Activated CD8-positive, alpha-beta memory T cell treated with anti-CD3 and anti-CD28 coated beads, Interleukin-2, amount 10 ng/mL, durations not matched to agents 7 days and 5 days (primary cell): ENCODE measurements at regions not wholly inside any gene's neighbourhood (a gene's known extent, or its start where the extent isn't known, plus 50 kb on each side); places are given as distances from the start of the nearest gene placed in this dataset.
"Not testable (repeated sequence)": the region's sequence is repeated elsewhere in the genome, so short reads cannot be mapped to it uniquely, and the experiment has no call there.

Experiments
- ATAC-seq: fragments of 150-1000 bp; cut with Tn5 transposase; one replicate; pipeline ENCODE4 v1.10.0; 2021; ENCODE audit warnings: moderate library complexity
- CTCF ChIA-PET: fragments of 350-600 bp; sonication (Branson Sonifier 250); formaldehyde crosslinking; loops from one replicate; lab custom pipeline; 2021; ENCODE audit warnings: antibody characterized with exemption; lab: Charles Lee
- DNase-seq: peaks from one replicate; pipeline ENCODE4 v3.0.0-alpha.2; 2020
- H3K27ac Mint-ChIP-seq: one replicate; pipeline ENCODE4 v1.8.0; 2021; ENCODE audit warnings: mild to moderate bottlenecking, mixed read lengths
- H3K27me3 Mint-ChIP-seq: one replicate; pipeline ENCODE4 v1.8.0; 2021; ENCODE audit warnings: mixed read lengths
- H3K36me3 Mint-ChIP-seq: one replicate; pipeline ENCODE4 v1.8.0; 2021; ENCODE audit warnings: mild to moderate bottlenecking, mixed read lengths
- H3K4me1 Mint-ChIP-seq: one replicate; pipeline ENCODE4 v1.8.0; 2021; ENCODE audit warnings: mixed read lengths
- H3K4me3 Mint-ChIP-seq: one replicate; pipeline ENCODE4 v1.8.0; 2021; ENCODE audit warnings: mild to moderate bottlenecking, moderate library complexity, mixed read lengths
- H3K9me3 Mint-ChIP-seq: one replicate; pipeline ENCODE4 v1.8.0; 2022; ENCODE audit warnings: low read depth, mixed read lengths

DNA sequence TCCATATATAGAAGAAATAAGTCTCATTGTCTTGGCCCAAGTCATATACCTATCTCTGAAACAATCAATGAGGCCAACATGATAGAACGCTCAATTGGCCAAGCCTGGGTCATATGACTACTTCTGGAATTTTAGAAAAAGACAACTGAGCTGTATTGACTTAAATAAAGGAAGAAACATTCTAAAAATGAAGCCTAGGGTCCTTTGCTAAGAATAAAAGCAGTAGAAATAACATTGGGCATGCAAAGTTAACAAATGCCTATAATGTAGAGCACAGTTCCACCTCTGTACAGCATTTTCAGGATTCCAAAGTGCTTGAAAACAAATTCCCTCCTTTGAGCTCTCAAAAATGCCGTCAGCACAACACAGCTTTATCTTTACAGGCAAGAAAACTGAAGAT is 391.8 kb downstream of the PRELID2 start:
- no peaks in the 10 kb centered on the region for H3K36me3 Mint-ChIP-seq
- no peaks in the 10 kb centered on the region for H3K27me3 Mint-ChIP-seq
- peaks cover 11% of the 10 kb centered on the region for H3K9me3 Mint-ChIP-seq
- DNase-seq, result no peak
- no peaks in the 10 kb centered on the region for H3K4me1 Mint-ChIP-seq
- H3K27ac Mint-ChIP-seq, result no peak overlapping the region
- ATAC-seq, result no peak
- CTCF ChIA-PET, result no interaction called here
- no peak overlapping the region for H3K4me3 Mint-ChIP-seq

DNA sequence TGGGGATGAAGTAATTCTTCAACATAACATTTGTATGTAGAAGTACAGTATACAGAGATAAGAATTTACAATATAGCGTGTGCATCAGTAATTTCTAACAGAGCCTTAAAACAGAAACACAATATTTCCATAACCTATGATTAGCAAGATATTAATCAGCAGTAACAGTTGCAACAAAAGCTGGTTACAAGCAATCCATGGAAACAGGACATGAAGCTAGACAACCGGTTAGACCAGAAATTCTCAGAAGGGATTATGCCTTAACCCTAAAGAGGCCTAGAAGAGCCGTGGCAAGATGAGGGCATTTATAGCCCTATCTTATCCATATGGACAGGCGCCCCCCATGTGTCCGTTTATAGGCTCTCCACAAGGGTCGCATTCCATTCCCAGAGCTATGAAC is 392.5 kb downstream of the PRELID2 start:
- H3K36me3 Mint-ChIP-seq, H3K27ac Mint-ChIP-seq, ATAC-seq, H3K27me3 Mint-ChIP-seq, DNase-seq, CTCF ChIA-PET, H3K4me1 Mint-ChIP-seq, H3K4me3 Mint-ChIP-seq: not testable (repeated sequence)
- peaks cover 11% of the 10 kb centered on the region for H3K9me3 Mint-ChIP-seq

DNA sequence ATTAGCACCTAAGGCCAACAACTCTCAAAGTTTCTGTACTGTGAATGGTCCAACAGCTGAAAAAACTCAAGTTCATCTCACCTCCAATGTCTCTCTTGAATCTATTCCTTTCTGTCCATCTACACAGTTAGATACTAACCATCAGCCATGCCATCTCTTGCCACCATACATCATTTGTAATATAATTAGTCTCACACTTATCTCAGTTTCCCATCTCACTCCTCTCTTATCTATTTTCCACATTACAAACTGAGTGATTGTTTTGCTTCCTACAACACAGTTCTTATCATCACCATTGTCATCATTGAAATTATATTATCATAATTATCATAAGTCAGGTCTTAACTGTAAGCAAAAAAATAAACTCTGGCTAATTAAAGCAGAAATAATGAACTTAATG is 393.9 kb downstream of the PRELID2 start:
- CTCF ChIA-PET, result no interaction called here
- no peak overlapping the region for H3K4me3 Mint-ChIP-seq
- H3K36me3 Mint-ChIP-seq, result no peaks in the 10 kb centered on the region
- no peak for ATAC-seq
- no peak overlapping the region for H3K27ac Mint-ChIP-seq
- peaks cover 11% of the 10 kb centered on the region for H3K9me3 Mint-ChIP-seq
- no peak for DNase-seq
- no peaks in the 10 kb centered on the region for H3K27me3 Mint-ChIP-seq
- no peaks in the 10 kb centered on the region for H3K4me1 Mint-ChIP-seq

DNA sequence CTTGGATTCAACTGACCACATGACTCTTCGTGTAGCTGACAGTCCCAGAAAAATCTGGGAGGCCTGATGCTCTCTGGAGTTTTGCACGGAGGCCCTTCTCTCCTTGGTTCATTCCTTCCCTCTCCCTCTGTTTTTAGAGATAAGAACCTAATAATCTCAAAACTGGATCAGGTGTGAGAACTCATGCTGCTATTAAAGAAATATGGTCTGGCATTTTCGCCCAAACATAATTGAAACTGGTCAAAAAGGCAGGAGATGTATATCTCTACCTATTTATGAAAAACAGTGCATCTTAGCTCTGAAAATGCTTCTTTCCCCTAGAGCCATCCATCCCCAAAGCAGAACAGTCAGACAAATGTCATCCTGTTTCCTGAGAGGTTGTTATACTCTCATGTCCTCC is 397.5 kb downstream of the PRELID2 start:
- CTCF ChIA-PET, result interaction anchor here (0.6 kb wide), 1 partner anchor 1050 kb away, joined by 4 read pairs; no protein-coding TSS in a partner anchor
- Mint-ChIP-seq H3K4me1 (no peaks in the 10 kb centered on the region), H3K27ac (no peak overlapping the region), H3K36me3 (no peaks in the 10 kb centered on the region), H3K27me3 (no peaks in the 10 kb centered on the region), H3K9me3 (peaks cover 8% of the 10 kb centered on the region), H3K4me3 (no peak overlapping the region)
- ATAC-seq, result no peak
- DNase-seq, result no peak

DNA sequence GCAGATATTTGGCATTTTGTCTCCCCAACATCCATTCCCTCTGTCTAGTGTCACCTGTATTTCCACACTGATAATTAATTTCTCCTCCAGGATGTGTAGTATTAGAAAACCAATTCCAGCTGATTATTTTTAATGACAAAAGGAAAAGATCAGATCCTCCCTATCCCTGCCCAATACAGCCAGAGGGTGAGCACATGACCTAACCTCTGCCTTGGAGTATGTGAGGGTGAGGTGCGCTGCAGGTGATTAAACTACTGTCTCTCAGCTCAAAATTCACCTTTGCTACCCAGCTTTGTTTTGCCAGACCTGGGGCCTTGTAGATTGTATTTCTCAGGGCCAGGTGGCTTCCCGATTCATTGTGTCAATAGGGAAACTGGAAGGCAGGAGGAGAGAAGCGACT is 402.1 kb downstream of the PRELID2 start:
- ATAC-seq (no peak), DNase-seq (no peak)
- H3K9me3 Mint-ChIP-seq, result peaks cover 2% of the 10 kb centered on the region
- H3K27ac Mint-ChIP-seq, result no peak overlapping the region
- peaks cover 5% of the 10 kb centered on the region for H3K4me1 Mint-ChIP-seq
- no peaks in the 10 kb centered on the region for H3K27me3 Mint-ChIP-seq
- CTCF ChIA-PET, result no interaction called here
- no peaks in the 10 kb centered on the region for H3K36me3 Mint-ChIP-seq
- no peak overlapping the region for H3K4me3 Mint-ChIP-seq

DNA sequence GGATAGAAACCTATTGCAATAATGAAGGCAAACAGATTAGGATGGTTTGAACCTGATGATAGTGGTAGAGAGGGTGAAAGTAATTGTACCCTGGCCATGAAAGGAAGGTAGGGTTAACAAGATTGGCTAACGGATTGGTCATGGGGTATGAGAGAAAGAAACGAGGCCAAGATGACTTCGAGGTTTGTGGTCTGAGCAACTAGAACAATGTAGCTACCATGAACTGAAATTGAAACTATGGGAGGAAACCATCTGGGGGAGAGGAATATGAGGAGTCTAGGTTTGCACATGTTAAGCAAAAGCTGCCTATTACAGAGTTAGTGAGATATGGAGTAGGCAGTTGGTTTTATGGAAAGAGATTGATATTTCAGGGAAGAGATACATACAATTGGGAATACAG is 406.0 kb downstream of the PRELID2 start:
- CTCF ChIA-PET, result no interaction called here

DNA sequence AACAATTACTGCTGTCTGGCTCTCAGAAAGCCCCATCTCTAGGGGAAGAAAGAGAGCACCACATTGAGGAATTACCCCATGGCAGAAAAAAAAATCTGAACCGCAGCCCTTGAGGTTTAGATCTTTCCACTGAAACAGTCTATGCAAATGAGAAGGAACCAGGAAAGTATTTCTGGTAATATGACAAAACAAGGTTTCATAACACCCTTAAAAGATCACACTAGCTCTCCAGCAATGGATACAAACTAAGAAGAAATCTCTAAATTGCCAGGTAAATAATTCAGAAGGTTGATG is 427.1 kb downstream of the PRELID2 start:
- Mint-ChIP-seq H3K4me1 (no peaks in the 10 kb centered on the region), H3K36me3 (no peaks in the 10 kb centered on the region), H3K27me3 (no peaks in the 10 kb centered on the region), H3K4me3 (no peak overlapping the region), H3K9me3 (peaks cover 16% of the 10 kb centered on the region), H3K27ac (no peak overlapping the region)
- CTCF ChIA-PET, result no interaction called here
- no peak for ATAC-seq
- no peak for DNase-seq

More for the DNA sequence above, 406.0 kb downstream of the PRELID2 start:
- H3K36me3 Mint-ChIP-seq, result no peaks in the 10 kb centered on the region
- peaks cover 3% of the 10 kb centered on the region for H3K9me3 Mint-ChIP-seq
- DNase-seq, result no peak
- no peak overlapping the region for H3K4me3 Mint-ChIP-seq
- peaks cover 5% of the 10 kb centered on the region for H3K4me1 Mint-ChIP-seq
- H3K27ac Mint-ChIP-seq, result no peak overlapping the region
- ATAC-seq, result no peak
- no peaks in the 10 kb centered on the region for H3K27me3 Mint-ChIP-seq

DNA sequence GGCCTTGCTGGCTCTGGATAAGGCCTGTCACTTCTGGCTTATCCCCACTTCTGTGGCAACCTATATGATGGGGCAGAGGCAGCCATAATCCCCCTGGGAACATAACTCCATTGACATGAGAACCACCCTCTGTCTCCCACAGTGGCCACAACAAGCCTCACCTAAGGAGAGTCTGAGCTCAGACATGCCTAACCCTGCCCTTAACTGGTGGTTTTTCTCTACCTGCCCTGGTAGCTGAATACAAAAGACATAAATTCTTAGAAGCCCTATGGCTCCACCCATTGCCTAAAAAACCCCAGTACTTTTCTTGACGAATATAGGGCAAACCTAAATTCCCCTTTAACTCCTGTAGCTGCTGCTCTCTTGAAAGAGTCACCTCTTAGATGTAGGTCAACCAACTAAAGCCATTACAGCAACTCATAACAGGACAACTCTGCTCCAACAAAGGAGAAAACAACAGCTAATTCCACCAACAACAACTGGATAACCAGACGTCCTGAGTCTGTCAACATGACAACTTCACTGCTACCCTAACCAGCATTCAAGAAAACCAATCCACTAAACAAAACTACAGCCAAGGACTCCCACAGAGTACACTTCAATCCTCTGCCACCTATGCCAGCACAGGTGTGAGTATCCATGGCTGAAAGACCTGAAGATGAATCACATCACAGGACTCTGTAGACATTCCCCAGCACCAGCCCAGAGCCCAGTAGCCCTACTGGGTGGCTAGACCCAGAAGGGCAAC is 427.7 kb downstream of the PRELID2 start:
- Mint-ChIP-seq H3K27ac (no peak overlapping the region), H3K4me1 (no peaks in the 10 kb centered on the region), H3K27me3 (no peaks in the 10 kb centered on the region), H3K36me3 (no peaks in the 10 kb centered on the region), H3K4me3 (no peak overlapping the region), H3K9me3 (peaks cover 14% of the 10 kb centered on the region)
- DNase-seq, result no peak
- CTCF ChIA-PET, result no interaction called here
- ATAC-seq, result no peak

DNA sequence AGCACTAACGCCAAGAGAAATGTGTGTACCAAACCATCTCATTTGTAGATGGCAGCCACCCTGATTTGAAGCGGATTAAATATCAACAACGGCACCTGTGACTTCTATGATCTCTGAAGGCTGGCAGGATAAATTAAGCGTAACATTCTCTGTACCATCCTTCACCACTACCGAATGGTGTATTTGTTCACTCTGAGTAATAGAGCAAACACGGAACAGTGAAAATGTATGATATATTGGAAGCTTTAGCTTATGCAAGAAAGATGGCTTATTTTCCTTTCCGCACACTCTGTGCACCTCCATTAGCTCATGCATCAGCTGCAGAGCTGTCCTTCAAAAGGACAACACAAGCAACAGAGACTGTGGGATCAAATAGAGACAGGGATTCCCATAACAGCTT is 431.1 kb downstream of the PRELID2 start:
- Mint-ChIP-seq H3K36me3 (no peaks in the 10 kb centered on the region), H3K4me3 (no peak overlapping the region)

DNA sequence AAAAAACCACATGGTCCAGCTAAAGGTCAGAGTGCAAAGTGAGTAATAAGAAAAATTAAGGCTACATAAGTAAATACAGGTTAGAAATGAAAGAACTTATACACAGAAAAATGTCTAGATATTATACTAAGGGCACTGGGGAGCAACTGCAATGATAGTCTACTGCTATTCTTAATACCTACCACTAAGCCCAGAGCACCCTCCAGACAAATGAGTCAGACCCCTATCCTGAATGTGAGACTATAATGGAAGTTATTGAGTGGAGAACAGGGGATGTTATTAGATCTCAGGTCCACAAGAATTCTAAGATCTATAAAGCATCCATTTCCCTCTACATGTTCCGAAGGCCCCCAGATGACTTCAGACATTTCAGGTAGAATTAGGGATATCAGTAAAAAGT is 438.3 kb downstream of the PRELID2 start:
- Mint-ChIP-seq H3K9me3 (peaks cover 10% of the 10 kb centered on the region), H3K36me3 (no peaks in the 10 kb centered on the region), H3K4me3 (no peak overlapping the region), H3K27ac (no peak overlapping the region), H3K4me1 (no peaks in the 10 kb centered on the region), H3K27me3 (no peaks in the 10 kb centered on the region)
- CTCF ChIA-PET, result interaction anchor here (0.7 kb wide), 1 partner anchor 59 kb away, joined by 3 read pairs; no protein-coding TSS in a partner anchor
- ATAC-seq, result no peak
- no peak for DNase-seq

More for the DNA sequence above, 431.1 kb downstream of the PRELID2 start:
- ATAC-seq, result no peak
- Mint-ChIP-seq H3K27me3 (no peaks in the 10 kb centered on the region), H3K27ac (no peak overlapping the region), H3K4me1 (no peaks in the 10 kb centered on the region), H3K9me3 (peaks cover 7% of the 10 kb centered on the region)
- no peak for DNase-seq
- CTCF ChIA-PET, result no interaction called here

DNA sequence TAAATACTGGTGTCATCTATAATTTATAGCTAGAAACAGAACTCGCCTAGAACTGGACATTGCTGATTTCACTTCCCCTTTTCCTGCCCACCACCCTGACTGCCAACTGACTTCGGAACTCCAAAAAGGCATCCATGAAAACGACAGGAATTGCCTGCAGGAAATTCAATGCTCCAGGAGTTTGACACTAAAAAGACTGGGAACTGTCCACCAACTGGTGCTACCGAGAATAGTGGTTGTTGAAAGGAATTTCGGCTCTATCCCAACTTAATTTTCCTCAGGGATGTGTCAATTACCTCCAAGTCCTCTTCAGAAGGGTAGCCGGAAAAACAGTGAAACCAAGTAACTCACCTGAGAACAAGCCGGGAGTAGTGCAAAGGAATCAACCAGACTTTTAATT is 440.0 kb downstream of the PRELID2 start:
- H3K36me3 Mint-ChIP-seq, H3K4me3 Mint-ChIP-seq, H3K27me3 Mint-ChIP-seq, H3K27ac Mint-ChIP-seq, CTCF ChIA-PET, DNase-seq, ATAC-seq, H3K4me1 Mint-ChIP-seq: not testable (repeated sequence)
- H3K9me3 Mint-ChIP-seq, result peaks cover 14% of the 10 kb centered on the region

DNA sequence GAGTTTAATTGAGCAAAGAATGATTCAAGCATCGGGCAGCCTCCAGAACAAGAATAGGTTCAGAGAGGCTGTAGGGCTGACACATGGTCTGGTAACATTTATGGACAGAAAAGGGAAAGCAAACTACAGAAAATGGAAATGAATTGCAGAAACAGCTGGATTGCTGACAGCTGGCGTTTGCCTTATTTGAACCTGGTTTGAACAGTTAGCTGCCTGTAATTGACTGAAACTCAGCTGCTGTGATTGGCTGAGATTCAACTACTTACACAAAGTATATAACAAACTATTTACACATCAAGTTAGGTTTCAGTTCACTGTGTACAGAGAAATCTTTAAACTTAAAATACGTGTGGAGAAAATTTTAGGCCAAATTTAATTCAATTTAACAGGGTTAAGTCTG is 441.7 kb downstream of the PRELID2 start:
- peaks cover 18% of the 10 kb centered on the region for H3K9me3 Mint-ChIP-seq
- no peak overlapping the region for H3K27ac Mint-ChIP-seq
- H3K36me3 Mint-ChIP-seq, result no peaks in the 10 kb centered on the region
- H3K4me3 Mint-ChIP-seq, result no peak overlapping the region
- no peak for DNase-seq
- H3K4me1 Mint-ChIP-seq, result no peaks in the 10 kb centered on the region
- no peak for ATAC-seq
- no peaks in the 10 kb centered on the region for H3K27me3 Mint-ChIP-seq
- CTCF ChIA-PET, result no interaction called here

DNA sequence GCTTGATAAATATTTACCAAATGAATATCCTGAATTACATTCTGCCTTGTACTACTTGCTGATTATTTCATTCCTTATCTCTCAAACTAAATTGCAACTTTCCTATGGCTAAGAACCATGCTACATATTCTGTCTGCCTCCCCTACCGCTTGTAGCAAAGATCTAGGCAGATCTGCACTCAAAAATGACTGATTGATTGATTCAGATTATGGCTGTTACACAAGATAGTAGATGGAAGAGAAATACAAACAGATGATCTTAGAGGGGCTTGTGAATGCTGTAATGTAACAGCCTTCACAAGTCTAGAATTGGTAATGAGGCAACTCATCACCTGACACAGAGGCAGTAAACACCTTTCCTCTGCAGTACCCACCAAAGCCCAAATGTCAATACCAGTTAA is 446.1 kb downstream of the PRELID2 start:
- Mint-ChIP-seq H3K9me3 (peaks cover 16% of the 10 kb centered on the region), H3K27ac (no peak overlapping the region), H3K4me1 (no peaks in the 10 kb centered on the region), H3K27me3 (no peaks in the 10 kb centered on the region), H3K4me3 (no peak overlapping the region), H3K36me3 (no peaks in the 10 kb centered on the region)
- DNase-seq (no peak), ATAC-seq (no peak)
- CTCF ChIA-PET, result no interaction called here

DNA sequence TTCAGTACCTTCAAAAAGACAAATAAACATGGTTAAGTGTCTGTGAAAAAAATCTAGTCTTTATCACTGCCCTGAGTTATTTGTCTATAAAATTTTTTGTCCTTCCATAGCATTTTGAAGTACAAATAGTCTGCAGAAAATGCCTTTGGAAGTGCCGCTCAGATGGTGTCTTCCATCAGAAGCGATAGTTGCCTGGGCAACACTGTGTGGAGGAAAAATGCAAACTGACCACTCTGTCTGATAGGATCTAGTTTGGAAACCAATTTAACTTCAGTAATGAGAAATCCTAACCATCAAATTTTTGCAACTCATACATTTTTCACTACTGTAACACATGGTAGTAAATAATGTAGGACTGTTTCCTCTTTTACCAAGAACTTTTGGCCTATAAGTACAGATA is 449.9 kb downstream of the PRELID2 start:
- Mint-ChIP-seq H3K27me3 (no peaks in the 10 kb centered on the region), H3K4me3 (no peak overlapping the region), H3K36me3 (no peaks in the 10 kb centered on the region), H3K9me3 (peaks cover 4% of the 10 kb centered on the region), H3K27ac (no peak overlapping the region), H3K4me1 (no peaks in the 10 kb centered on the region)
- DNase-seq (no peak), ATAC-seq (no peak)
- CTCF ChIA-PET, result no interaction called here

DNA sequence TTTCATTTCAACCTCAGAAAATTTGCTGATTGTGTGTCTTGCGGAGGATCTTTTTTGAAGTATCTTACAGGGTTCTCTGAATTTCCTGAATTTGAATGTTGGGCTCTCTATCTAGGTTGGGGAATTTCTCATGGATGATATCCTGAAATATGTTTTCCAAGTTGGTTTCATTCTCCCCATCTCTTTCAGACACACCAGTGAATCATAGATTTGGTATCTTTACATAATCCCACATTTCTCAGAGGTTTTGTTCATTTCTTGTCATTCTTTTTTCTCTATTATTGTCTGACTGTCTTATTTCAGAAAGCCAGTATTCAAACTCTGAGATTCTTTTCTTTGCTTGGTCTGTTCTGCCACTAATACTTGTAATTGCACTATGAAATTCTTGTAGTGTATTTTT is 456.9 kb downstream of the PRELID2 start:
- Mint-ChIP-seq H3K27me3 (no peaks in the 10 kb centered on the region), H3K4me1 (no peaks in the 10 kb centered on the region), H3K27ac (no peak overlapping the region), H3K36me3 (no peaks in the 10 kb centered on the region), H3K9me3 (peaks cover 12% of the 10 kb centered on the region), H3K4me3 (no peak overlapping the region)
- no peak for ATAC-seq
- no peak for DNase-seq
- CTCF ChIA-PET, result no interaction called here
